HG03280 (cell line): ENCODE measurements at regions not wholly inside any gene's neighbourhood (a gene's known extent, or its start where the extent isn't known, plus 50 kb on each side); places are given as distances from the start of the nearest gene placed in this dataset.

Experiments
- ATAC-seq: cut with Tn5 transposase; IDR thresholded peaks from one replicate; pipeline ENCODE4 v1.9.1; 2021; ENCODE audit warnings: mild to moderate bottlenecking, moderate library complexity; ENCODE audit not compliant: unreplicated experiment

DNA sequence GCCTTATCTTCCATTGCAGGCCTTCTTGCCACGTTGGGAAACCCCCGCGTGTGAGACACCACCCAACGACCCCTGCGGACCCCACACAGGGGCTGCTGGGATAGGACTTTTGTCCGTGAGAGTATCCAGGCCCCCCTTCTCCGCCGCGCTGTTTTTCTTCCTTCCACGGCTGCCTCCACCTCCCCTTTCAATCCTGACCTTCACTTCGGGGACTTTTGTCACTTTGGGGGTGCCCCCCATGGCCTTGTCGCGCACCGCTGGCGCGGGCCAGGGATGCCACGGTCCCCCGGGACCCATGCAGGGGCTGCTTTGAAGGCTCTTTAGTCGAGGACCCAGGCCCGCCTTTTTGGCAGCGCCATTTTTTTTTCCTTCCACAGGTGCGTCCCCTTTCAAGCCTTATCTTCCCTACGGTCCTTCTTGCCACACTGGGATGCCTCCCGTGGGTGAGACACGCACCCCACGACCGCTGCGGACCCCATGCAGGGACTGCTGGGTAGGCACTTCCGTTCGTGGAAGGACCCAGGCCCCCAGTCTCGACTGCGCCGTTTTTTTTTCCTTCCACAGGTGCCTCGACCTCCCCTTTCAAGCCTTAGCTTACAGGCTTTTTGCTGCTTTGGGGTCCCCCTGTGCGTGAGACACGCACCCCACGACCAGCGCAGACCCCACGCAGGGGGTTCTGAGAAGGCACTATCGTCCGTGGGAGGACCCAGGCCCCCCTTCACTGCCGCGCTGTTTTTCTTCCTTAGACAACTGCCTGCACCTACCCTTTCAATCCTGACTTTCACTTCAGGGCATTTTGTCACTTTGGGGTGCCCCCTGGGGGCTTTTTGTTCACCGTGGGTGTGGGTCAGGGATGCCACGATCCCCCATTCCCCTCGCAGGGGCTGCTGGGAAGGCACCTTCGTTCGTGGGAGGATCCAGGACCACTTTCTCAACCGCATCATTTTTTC is 267.4 kb downstream of the ALG10 start:
- no peak for ATAC-seq

DNA sequence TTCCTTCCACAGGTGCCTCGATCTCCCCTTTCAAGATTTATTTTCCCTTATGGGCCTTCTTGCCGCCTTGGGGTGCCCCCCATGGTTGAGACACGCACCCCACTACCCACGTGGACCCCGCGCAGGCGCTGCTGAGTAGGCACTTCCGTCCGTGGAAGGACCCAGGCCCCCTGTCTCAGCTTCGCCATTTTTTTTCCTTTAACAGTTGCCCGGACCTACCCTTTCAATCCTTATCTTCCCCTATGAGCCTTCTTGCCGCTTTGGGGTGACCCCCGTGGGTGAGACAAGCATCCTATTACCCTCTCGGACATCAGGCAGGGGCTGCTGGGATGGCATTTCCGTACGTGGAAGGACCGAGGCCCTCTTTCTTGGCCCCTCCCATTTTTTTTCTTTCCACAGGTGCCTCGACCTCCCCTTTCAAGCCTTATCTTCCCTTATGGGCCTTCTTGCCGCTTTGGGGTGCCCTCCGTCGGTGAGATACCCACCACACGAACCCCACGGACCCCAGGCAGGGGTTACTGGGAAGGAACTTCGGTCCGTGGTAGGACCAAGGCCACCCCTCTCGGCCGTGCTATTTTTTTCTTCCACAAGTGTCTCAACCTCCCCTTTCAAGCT is 268.2 kb downstream of the ALG10 start:
- ATAC-seq, result no peak

DNA sequence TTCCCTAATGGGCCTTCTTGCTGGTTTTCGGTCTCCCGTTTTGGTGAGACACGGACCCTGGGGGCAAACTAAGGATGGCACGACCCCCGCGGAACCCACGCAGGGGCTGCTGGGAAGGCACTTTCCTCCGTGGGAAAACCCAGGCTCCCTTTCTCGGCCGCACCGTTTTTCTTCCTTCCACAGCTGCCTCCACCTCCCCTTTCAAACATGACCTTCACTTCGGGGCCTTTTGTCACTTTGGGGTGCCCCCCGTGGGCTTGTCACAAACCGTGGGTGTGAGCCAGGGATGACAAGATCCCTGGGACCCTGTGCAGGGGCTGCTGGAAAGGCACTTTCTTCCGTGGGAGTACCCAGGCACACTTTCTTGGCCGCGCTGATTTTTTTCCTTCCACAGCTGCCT is 268.7 kb downstream of the ALG10 start:
- ATAC-seq, result no peak

DNA sequence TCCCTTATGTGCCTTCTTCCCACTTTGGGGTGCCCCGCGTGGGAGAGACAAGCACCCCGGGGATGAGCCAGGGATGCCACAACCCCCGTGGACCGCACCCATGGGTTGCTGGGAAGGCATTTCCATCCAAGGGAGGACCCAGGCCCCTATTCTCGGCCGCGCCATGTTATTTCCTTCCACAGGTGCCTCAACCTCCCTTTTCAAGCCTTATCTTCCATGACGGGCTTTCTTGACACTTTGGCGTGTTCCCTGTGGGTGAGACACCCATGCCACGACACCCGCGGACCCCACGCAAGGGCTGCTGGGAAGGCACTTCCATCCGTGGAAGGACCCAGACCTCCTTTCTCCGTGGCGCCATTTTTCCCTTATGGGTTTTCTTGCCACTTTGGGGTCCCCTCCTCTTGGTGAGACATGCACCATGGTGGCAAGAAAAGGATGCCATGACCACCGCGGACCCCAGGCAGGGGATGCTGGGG is 269.2 kb downstream of the ALG10 start:
- no peak for ATAC-seq

DNA sequence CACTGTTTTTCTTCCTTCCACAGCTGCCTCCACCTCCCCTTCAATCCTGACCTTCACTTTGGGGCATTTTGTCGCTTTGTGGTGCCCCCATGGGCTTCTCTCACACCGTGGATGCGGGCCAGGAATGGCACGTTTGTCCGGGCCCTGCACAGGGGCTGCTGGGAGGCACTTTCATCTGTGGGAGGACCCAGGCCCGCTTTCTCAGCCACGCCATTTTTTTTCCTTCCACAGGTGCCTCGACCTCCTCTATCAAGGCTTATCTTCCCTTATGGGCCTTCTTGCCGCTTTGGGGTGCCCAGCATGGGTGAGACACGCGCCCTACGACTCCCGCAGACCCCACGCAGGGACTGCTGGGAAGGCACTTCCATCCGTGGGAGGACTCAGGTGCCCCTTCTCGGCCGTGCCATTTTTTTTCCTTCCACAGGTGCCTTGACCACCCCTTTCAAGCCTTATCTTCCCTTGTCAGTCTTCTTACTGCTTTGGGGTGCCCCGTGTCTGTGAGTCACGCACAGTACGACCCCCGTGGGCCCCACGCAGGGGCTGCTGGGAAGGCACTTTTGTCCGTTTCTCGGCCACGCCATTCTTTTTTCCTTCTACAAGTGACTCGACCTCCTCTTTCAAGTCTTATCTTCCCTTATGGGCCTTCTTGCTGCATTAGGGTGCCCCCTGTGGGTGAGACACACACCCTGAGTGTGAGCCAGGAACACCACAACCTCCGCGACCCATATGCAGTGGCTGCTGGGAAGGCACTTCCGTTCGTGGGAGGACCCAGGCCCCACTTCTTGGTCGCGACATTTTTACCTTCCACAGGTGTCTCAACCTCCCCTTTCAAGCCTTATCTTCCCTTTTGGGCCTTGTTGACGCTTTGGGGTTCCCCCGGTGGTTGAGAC is 270.7 kb downstream of the ALG10 start:
- no peak for ATAC-seq

DNA sequence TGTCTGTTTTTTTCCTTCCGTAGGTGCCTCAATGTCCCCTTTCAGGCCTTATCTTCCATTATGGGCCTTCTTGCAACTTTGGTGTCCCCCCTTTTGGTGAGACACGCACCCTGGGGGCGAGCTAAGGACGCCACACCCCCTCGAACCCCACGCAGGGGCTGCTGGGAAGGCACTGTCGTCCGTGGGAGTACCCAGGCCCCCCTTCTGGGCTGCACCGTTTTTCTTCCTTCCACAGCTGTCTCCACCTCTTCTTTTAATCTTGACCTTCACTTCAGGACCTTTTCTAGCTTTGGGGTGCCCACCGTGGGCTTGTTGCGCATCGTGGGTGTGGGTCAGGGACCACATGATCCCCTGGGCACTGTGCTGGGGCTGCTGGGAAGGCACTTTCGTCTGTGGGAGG is 271.8 kb downstream of the ALG10 start:
- no peak for ATAC-seq

DNA sequence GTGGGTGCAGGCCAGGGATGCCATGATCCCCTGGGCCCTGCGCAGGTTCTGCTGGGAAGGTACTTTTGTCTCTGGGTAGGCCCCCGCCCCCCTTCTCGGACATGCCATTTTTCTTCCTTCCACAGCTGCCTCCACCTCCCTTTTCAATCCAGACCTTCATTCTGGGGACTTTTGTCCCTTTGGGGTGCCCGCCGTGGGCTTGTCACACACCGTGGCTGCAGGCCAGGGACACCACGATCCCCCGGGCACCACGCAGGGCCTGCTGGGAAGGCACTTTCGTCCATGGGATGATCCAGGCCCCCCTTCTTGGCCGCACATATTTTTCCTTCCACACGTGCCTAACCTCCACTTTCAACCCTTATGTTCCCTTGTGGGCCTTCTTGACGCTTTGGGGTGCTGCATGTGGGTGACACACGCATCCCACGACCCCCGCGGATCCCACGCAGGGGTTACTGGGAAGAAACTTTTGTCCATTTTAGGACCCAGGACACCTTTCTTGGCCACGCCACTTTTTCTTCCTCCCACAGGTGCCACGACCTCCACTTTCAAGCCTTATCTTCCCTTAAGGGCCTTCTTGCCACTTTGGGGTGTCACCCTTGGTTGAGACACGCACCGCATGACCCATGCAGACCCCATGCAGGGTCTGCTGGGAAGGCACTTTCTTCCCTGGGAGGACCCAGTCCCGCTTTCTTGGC is 272.5 kb downstream of the ALG10 start:
- ATAC-seq, result no peak

DNA sequence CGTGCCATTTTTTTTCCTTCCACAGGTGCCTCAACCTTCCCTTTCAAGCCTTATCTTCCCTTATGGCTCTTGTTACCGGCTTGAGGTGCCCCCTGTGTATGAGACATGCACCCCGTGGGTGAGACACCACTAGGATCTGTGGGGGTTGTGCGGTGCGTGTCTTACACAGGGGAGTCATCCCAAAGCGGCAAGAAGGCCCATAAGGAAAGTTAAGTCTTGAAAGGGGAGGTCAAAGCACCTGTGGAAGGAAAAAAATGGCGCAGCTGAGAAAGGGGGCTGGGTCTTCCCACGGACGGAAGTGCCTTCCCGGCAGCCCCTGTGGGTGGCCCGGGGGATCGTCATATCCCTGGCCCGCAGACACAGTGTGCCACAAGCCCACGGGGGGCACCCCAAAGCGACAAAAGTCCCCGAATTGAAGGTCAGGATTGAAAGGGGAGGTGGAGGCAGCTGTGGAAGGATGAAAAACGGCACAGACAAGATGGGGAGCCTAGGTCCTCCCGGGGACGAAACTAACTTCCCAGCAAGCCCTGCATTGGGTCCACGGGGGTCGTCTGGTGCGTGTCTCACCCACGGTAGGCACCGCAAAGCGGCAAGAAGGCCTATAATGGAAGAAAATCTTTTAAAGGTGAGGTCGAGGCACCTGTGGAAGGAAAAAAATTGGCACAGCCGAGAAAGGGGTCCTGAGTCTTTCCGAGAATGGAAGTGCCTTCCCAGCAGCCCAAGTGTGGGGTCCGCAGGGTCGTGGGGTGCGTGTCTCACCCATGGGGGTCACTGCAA is 273.3 kb downstream of the ALG10 start:
- no peak for ATAC-seq

DNA sequence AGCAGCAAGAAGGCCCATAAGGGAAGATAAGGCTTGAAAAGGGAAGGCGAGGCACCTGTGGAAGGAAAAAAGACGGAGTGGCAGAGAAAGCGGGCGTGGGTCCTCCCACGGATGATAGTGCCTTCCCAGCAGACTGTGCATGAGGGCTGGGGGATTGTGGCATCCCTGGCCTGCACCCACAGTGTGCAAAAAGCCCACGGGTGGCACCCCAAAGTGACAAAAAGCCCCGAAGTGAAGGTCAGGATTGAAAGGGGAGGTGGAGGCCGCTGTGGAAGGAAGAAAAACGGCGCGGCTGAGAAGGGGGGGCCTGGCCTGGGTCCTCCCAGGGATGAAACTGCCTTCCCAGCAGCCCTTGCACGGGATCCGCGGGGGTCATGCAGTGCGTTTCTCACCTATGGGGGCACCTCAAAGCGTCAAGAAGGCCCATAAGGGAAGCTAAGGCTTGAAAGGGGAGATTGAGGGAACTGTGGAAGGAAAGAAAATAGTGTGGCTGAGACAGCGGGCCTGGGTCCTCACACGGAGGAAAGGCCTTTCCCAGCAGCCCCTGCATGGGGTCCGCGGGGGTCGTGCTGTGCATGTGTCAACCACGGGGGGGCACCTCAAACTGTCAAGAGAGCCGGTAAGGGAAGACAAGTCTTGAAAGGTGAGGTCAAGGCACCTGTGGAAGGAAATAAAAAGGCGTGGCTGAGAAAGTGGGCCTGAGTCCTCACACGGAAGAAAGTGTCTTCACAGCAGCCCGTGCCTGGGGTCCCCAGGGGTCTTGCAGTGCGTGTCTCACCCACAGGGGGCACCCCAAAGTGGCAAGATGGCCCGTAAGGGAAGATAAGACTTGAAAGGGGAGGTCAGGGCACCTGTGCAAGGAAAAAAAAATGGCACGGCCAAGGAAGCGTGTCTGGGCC is 274.1 kb downstream of the ALG10 start:
- no peak for ATAC-seq

DNA sequence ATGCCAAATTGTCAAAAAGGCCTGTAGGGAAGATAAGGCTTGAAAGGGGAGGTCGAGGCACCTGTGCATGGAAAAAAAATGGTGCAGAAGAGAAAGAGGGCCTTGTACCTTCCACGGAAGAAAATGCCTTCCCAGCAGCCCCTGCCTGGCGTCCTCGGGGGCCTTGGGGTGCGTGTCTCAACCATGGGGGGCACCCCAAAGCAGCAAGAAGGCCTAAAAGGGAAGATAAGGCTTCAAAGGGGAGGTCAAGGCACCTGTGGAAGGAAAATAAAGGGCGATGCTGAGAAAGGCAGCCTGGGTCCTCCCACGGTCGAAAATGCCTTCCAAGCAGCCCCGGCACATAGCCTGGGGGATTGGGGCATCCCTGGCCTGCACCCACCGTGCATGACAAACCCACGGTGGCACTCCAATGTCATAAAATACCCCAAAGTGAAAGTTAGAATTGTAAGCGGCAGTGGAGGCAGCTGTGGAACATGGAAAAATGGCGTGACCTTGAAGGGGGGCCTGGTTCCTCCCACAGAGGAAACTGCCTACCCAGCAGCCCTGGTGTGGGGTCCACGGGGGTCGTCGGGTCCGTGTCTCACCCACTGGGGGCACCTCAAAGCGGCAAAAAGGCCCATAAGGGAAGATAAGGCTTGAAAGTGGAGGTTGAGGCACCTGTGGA is 275.0 kb downstream of the ALG10 start:
- no peak for ATAC-seq

DNA sequence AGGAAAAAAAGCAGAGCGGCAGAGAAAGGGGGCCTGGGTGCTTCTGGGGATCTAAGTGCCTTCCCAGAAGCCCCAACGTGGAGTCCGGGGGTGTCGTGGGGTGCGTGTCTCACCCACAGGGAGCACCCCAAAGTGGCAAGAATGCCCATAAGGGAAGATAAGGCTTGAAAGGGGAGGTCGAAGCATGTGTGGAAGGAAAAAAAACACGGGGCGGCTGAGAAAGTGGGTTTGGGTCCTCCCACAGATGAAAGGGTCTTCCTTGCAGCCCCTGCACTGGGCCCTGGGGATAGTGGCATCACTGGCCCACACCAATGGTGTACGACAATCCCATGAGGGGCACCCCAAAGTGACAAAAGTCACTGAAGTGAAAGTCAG is 275.5 kb downstream of the ALG10 start:
- no peak for ATAC-seq

DNA sequence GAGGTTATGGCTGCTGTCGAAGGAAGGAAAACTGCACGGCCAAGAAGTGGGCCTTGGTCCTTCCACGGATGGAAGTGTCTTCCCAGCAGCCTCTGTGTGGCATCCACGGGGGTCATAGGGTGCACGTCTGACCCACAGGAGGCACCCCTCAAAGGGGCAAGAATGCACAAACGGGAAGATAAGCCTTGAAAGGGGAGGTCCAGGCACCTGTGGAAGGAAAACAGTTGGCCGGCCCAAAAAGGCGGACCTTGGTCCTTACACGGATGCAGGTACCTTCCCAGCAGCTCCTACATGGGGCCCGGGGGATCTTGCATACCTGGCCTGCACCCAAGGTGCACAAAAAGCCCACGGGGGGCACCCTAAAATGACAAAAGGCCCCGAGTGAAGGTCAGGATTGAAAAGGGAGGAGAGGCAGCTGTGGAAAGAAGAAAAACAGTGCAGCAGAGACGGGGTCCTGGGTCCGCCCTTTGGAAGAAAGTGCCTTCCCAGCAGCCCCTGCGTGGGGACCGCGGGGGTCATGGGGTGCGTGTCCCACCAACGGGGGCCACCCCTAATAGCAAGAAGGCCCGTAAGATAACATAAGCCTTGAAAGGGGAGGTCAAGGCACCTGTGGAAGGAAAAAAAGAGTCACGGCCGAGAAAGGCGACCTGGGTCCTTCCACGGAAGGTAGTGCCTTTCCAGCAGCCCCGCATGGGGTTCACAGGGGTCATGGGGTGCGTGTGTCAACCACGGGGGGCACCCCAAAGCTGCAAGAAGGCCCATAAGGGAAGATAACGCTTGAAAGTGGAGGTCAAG is 276.1 kb downstream of the ALG10 start:
- no peak for ATAC-seq

DNA sequence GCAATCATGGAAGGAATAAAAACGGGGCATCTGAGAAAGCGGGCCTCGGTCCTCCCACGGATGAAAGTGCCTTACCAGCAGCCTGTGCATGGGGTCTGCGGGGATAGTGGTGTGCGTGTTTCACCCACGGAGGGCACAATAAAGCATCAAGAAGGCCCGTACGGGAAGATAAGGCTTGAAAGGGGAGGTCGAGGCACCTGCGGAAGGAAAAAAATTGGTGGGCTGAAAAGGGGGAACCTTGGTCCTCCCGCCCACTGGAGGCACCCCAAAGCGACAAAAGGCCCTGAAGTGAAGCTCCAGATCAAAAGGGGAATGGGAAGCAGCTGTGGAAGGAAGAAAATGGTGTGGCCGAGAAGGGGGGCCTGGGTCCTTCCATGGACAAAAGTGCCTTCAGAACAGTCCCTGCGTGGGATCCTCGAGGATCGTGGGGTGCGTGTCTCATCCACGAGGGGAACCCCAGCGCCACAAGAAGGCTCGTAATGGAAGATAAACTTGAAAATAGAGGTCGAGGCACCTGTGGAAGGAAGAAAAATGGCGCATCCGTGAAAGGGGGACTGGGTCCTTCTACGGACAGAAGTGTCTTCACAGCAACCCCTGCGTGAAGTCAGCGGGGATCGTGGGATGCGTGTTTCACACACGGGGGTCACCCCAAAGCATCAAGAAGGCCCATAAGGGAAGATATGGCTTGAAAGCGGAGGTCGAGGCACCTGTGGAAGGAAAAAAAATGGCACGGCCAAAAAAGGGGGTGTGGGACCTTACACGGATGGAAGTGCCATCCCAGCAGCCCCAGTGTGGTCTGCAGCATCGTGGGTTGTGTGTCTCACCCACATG is 276.9 kb downstream of the ALG10 start:
- ATAC-seq, result no peak

DNA sequence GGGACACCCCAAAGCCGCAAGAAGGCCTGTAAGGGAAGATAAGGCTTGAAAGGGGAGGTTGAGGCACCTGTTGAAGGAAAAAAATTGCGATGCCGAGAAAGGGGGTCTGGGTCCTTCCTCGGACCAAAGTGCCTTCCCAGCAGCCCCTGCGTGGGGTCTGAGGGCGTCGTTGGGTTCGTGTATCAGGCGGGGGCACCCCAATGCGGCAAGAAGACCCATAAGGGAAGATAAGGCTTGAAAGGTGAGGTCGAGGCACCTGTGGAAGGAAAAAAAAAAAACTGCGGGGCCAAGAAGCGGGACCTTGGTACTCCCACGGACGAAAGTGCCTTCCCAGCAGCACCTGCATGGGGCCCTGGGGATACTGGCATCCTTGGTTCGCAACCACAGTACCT is 277.5 kb downstream of the ALG10 start:
- ATAC-seq, result no peak

DNA sequence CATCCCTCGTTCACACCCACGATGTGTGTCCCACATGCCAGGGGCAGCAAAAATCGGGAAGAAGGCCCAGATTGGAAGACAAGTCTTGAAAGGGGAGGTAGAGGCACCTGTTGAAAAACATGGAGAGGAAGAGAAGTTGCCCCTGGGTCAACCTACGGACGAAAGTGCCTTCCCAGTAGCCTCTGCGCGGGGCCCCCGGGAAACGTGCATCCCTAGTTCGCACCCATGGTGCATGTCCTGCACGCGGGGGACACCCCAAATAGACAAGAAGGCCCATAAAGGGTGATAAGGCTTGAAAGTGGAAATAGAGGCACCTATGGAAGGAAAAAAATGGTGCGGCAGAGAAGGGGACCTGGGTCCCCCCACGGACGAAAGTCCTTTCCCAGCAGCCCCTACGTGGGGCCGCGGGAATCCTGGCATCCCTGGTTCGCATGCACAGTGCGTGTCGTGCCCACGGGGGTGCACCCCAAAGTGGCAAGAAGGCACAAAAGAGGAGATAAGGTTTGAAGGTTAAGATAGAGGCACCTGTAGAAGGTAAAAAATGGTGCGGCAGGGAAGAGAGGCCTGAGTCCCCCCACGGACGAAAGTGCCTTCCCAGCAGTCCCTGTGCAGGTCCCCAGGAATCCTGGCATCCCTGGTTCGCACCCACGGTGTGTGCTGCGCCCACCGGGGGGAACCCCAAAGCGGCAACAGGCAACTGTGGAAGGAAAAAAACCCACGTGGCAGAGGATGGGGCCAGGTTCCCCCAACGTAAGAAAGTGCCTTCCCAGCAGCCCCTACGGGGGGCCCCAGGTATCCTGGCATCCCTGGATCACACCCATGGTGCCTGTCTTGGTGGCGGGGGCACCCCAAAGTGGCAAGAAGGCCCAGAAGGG is 278.3 kb downstream of the ALG10 start:
- ATAC-seq, result no peak
